H1 (cell line): ENCODE measurements at regions not wholly inside any gene's neighbourhood (a gene's known extent, or its start where the extent isn't known, plus 50 kb on each side); places are given as distances from the start of the nearest gene placed in this dataset.

Source experiments
- CTCF ChIA-PET: fragments of 300-600 bp; sonication (Branson Sonifier 250); formaldehyde crosslinking; loops from one replicate; lab custom pipeline; 2021; ENCODE audit not compliant: partially characterized antibody; lab: Charles Lee
- POLR2A ChIA-PET: fragments of 300-600 bp; sonication (Branson Sonifier 250); formaldehyde crosslinking; loops from one replicate; lab custom pipeline; 2021; ENCODE audit warnings: inconsistent platforms; ENCODE audit not compliant: partially characterized antibody; lab: Charles Lee
- DNase-seq, 2 experiments: peaks; one replicate each; pipeline versions ENCODE4 v3.0.0 to v3.0.0-alpha.2; 2010 to 2022; ENCODE audit warnings: low spot score in 2 of 2, low read depth in 1 of 2, mixed read lengths in 1 of 2
- FAIRE-seq: peaks from 2 replicates; lab custom pipeline; 2011; peaks lifted over from hg19 to GRCh38; lab: Jason Lieb, UNC
- H2AFZ ChIP-seq: 2 replicates; pipeline ENCODE4 v1.8.1; 2012; ENCODE audit warnings: low read length, inconsistent platforms
- H2AK5ac ChIP-seq: 2 replicates; pipeline ENCODE4 v1.6.1; 2013; ENCODE audit warnings: low read depth, low read length
- H2BK120ac ChIP-seq: replicated peaks from 2 replicates; pipeline ENCODE3; 2013; ENCODE audit warnings: low read depth, low read length, inconsistent platforms
- H2BK12ac ChIP-seq: 2 replicates; pipeline ENCODE4 v1.6.1; 2013; ENCODE audit warnings: low read depth, low read length
- H2BK15ac ChIP-seq: 2 replicates; pipeline ENCODE4 v1.6.1; 2013; ENCODE audit warnings: low read length
- H2BK20ac ChIP-seq: 2 replicates; pipeline ENCODE4 v1.6.1; 2013; ENCODE audit warnings: low read length
- H2BK5ac ChIP-seq: 2 replicates; pipeline ENCODE4 v1.6.1; 2013; ENCODE audit warnings: low read depth, low read length
- H3K14ac ChIP-seq: 2 replicates; pipeline ENCODE4 v1.6.1; 2013; ENCODE audit warnings: inconsistent platforms; ENCODE audit not compliant: insufficient read length
- H3K18ac ChIP-seq: 2 replicates; pipeline ENCODE4 v1.6.1; 2013; ENCODE audit warnings: low read length; ENCODE audit errors: extremely low read depth
- H3K23ac ChIP-seq: 2 replicates; pipeline ENCODE4 v1.6.1; 2013; ENCODE audit warnings: inconsistent platforms; ENCODE audit not compliant: insufficient read length
- H3K23me2 ChIP-seq: 2 replicates; pipeline ENCODE4 v1.6.1; 2013; ENCODE audit warnings: low read depth, low read length
- H3K27ac ChIP-seq: 2 replicates; pipeline ENCODE4 v1.6.1; 2011; ENCODE audit warnings: low read depth, low read length, inconsistent platforms
- H3K27me3 ChIP-seq, 4 experiments: replicated peaks in 1 of 4; 1 replicate in 1 of 4; 2 replicates in 3 of 4; pipeline versions ENCODE4 v1.6.1 to v1.8.1; 2011 to 2013; ENCODE audit warnings: low read length in 3 of 4, mild to moderate bottlenecking in 3 of 4, inconsistent platforms in 2 of 4, mixed read lengths in 2 of 4, moderate library complexity in 1 of 4; ENCODE audit not compliant: control insufficient read depth in 3 of 4, insufficient read depth in 3 of 4; ENCODE audit errors: extremely low read depth in 1 of 4
- H3K36me3 ChIP-seq, 4 experiments: 2 replicates each; pipeline versions ENCODE4 v1.6.1 to v1.8.1; 2011 to 2013; ENCODE audit warnings: mild to moderate bottlenecking in 4 of 4, low read length in 3 of 4, moderate library complexity in 2 of 4, control low read depth in 1 of 4, inconsistent platforms in 1 of 4; ENCODE audit not compliant: insufficient read depth in 4 of 4, control insufficient read depth in 2 of 4
- H3K4ac ChIP-seq: replicated peaks from 2 replicates; pipeline ENCODE3; 2013; ENCODE audit warnings: low read length, low read depth, mixed read lengths, inconsistent platforms; ENCODE audit not compliant: insufficient read length
- H3K4me1 ChIP-seq, 4 experiments: replicated peaks in 1 of 4; 1 replicate in 1 of 4; 2 replicates in 3 of 4; pipeline versions ENCODE4 v1.6.1 to v1.8.1; 2011 to 2013; ENCODE audit warnings: low read length in 3 of 4, inconsistent platforms in 2 of 4, mixed read lengths in 1 of 4; ENCODE audit not compliant: insufficient read depth in 4 of 4, control insufficient read depth in 3 of 4
- H3K4me2 ChIP-seq, 2 experiments: 2 replicates each; pipeline versions ENCODE4 v1.6.1 to v1.8.1; 2011 to 2013; ENCODE audit warnings: low read depth in 2 of 2, low read length in 2 of 2, control low read depth in 1 of 2, inconsistent platforms in 1 of 2, mild to moderate bottlenecking in 1 of 2; ENCODE audit not compliant: insufficient read depth in 1 of 2
- H3K4me3 ChIP-seq, 4 experiments: fragments of 200-600, 300-600 bp in 1 of 4; sonication (generic), shearing (Covaris generic), sonication (Bioruptor Twin) in 1 of 4; 2 replicates each; pipeline versions ENCODE4 v1.5.1 to v1.8.1; 2011 to 2016; ENCODE audit warnings: low read length in 4 of 4, low read depth in 3 of 4, control low read depth in 2 of 4, inconsistent platforms in 2 of 4, mild to moderate bottlenecking in 2 of 4, mixed read lengths in 1 of 4, moderate library complexity in 1 of 4; ENCODE audit not compliant: insufficient read depth in 2 of 4; ENCODE audit errors: extremely low read depth in 1 of 4
- H3K56ac ChIP-seq: replicated peaks from 2 replicates; pipeline ENCODE3; 2013; ENCODE audit warnings: low read depth, mild to moderate bottlenecking, mixed read lengths, low read length, inconsistent platforms; ENCODE audit not compliant: insufficient read length
- H3K79me1 ChIP-seq: 2 replicates; pipeline ENCODE4 v1.6.1; 2013; ENCODE audit warnings: low read depth, low read length, control low read depth
- H3K79me2 ChIP-seq, 2 experiments: 2 replicates each; pipeline versions ENCODE4 v1.6.1 to v1.8.1; 2012 to 2013; ENCODE audit warnings: low read length in 2 of 2, mild to moderate bottlenecking in 2 of 2, inconsistent platforms in 1 of 2; ENCODE audit not compliant: insufficient read depth in 2 of 2, control insufficient read depth in 1 of 2
- H3K9ac ChIP-seq, 4 experiments: replicated peaks in 1 of 4; 1 replicate in 1 of 4; 2 replicates in 3 of 4; pipeline versions ENCODE4 v1.6.1 to v1.8.1; 2011 to 2013; ENCODE audit warnings: low read depth in 3 of 4, low read length in 3 of 4, control low read depth in 2 of 4, mild to moderate bottlenecking in 2 of 4, moderate library complexity in 2 of 4, inconsistent platforms in 1 of 4; ENCODE audit errors: extremely low read depth in 1 of 4
- H3K9me3 ChIP-seq, 2 experiments: 2 replicates each; pipeline versions ENCODE4 v1.6.1 to v1.8.1; 2012 to 2013; ENCODE audit warnings: mild to moderate bottlenecking in 2 of 2, moderate library complexity in 2 of 2, control low read depth in 1 of 2, inconsistent platforms in 1 of 2, low read depth in 1 of 2, low read length in 1 of 2, mixed read lengths in 1 of 2; ENCODE audit not compliant: insufficient read depth in 2 of 2
- H4K20me1 ChIP-seq, 2 experiments: replicated peaks in 1 of 2; 2 replicates each; pipeline versions ENCODE3 to v1.8.1; 2011 to 2013; ENCODE audit warnings: inconsistent platforms in 2 of 2, low read length in 2 of 2, mild to moderate bottlenecking in 1 of 2; ENCODE audit not compliant: insufficient read depth in 2 of 2, control insufficient read depth in 1 of 2
- H4K5ac ChIP-seq: 2 replicates; pipeline ENCODE4 v1.6.1; 2013; ENCODE audit warnings: low read length, low read depth, mixed read lengths, inconsistent platforms; ENCODE audit not compliant: insufficient read length
- H4K8ac ChIP-seq: 2 replicates; pipeline ENCODE4 v1.8.0; 2013; ENCODE audit warnings: mild to moderate bottlenecking, moderate library complexity, low read length, inconsistent platforms; ENCODE audit not compliant: insufficient read depth; ENCODE audit errors: extremely low read depth
- H4K91ac ChIP-seq: replicated peaks from 2 replicates; pipeline ENCODE3; 2013; ENCODE audit warnings: low read length, mixed read lengths, inconsistent platforms; ENCODE audit not compliant: insufficient read length
- CREB1 ChIP-seq: IDR thresholded peaks from 2 replicates; pipeline ENCODE4 v1.6.1; 2012; ENCODE audit warnings: inconsistent platforms
- EZH2 ChIP-seq: fragments of 200-600 bp; sonication (generic); IDR thresholded peaks from 2 replicates; pipeline ENCODE4 v1.7.1; 2012; ENCODE audit warnings: low read depth, mild to moderate bottlenecking, moderate library complexity, low read length, inconsistent platforms; ENCODE audit not compliant: severe bottlenecking
- HDAC6 ChIP-seq: IDR thresholded peaks from one replicate; pipeline ENCODE4 v1.7.1; 2012; ENCODE audit warnings: low read depth, mild to moderate bottlenecking, inconsistent platforms, low read length, moderate library complexity
- JUND ChIP-seq: IDR thresholded peaks from 2 replicates; pipeline ENCODE4 v1.6.1; 2011; ENCODE audit warnings: mild to moderate bottlenecking, improper control_type of control experiment, low read length
- KDM1A ChIP-seq: fragments of 200-600, 300-600 bp; sonication (generic); IDR thresholded peaks from 2 replicates; pipeline ENCODE4 v1.7.1; 2016; ENCODE audit warnings: mild to moderate bottlenecking, low read length, borderline replicate concordance
- KDM4A ChIP-seq: IDR thresholded peaks from one replicate; pipeline ENCODE4 v1.7.1; 2012; ENCODE audit warnings: low read depth, mild to moderate bottlenecking, moderate library complexity, low read length, inconsistent platforms; ENCODE audit not compliant: severe bottlenecking
- SIX5 ChIP-seq: IDR thresholded peaks from 2 replicates; pipeline ENCODE4 v1.6.1; 2011; ENCODE audit warnings: mild to moderate bottlenecking, low read depth, low read length
- WGBS, 2 experiments: shearing (Covaris generic) in 1 of 2; methylation state at CpG; one replicate each; pipeline versions ENCODE4 v1.1.6 to v1.1.7; 2013 to 2015; ENCODE audit warnings: low lambda C conversion rate in 2 of 2, mixed read lengths in 2 of 2, inconsistent platforms in 1 of 2, low coverage in 1 of 2, missing lambda C conversion rate in 1 of 2; ENCODE audit not compliant: insufficient replicate concordance in 2 of 2, insufficient coverage in 1 of 2, insufficient read length in 1 of 2; ENCODE audit errors: extremely low coverage in 1 of 2, missing lambda C conversion rate in 1 of 2; 5-methylcytosine and 5-hydroxymethylcytosine counted together
- TF ChIP-seq, protein P1 (sequence below): IDR thresholded peaks from 2 replicates; pipeline ENCODE4 v1.6.1; 2011; ENCODE audit warnings: low read depth, mild to moderate bottlenecking, low read length; ENCODE audit not compliant: insufficient read depth
- TF ChIP-seq, protein P2 (sequence below): IDR thresholded peaks from 2 replicates; pipeline ENCODE4 v1.6.1; 2012; ENCODE audit warnings: low read length, inconsistent platforms
- TF ChIP-seq, protein P3 (sequence below): IDR thresholded peaks from 2 replicates; pipeline ENCODE4 v1.6.1; 2012; ENCODE audit warnings: inconsistent platforms

DNA sequence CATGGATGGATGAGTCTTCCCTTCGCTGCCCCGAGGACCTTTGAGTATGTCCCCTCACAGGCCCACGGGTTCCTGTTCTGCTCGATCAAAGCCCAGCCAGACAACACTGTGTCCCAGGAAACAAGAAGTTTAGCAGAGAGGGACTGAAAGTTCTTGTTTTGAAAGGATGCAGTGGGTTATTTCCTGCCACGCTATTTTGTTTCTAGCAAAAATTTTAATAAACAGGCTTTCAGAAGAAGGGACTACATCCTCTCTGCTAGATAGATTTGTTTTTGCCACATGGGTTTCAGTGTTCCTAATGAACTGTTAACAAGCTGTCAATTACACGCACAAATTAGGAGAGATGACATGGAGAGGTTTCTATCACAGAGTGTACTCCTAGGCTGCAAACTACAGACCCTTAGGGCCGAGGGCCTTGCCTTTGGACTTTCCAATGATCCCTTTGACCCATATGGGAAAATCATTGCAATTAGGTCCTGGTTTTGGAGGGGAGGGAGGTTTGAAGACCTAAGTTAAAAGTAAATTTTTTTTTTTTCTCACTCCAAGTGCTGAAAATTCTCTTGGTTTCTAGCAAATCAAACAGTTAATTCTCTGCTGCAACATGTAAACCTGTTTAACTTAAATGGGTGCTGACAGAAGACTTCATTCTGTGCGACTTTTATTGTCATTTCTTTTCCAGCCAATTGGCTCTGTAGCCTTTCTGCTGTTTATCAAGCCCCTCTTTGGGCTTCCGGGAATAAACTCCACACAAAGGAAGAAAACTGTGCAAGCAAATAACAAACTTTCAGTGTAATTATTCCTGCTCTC lies 81.4 kb downstream of the RCN1 start:
- Histone ChIP-seq H4K20me1 (no peaks in the 10 kb centered on the region), H3K4me2 (no peak overlapping the region), H3K79me1 (no peaks in the 10 kb centered on the region), H2AFZ (0 out of 2 replicates have a peak overlapping the region, but pooled peaks have one; percentile 31), H2BK20ac (no peak overlapping the region), H3K36me3 (no peaks in the 10 kb centered on the region), H4K8ac (no peak overlapping the region), H2BK5ac (no peak overlapping the region), H3K27ac (no peak overlapping the region), H3K23ac (no peak overlapping the region), H3K4me1 (no peaks in the 10 kb centered on the region), H3K4me3 (no peak overlapping the region), H3K18ac (no peak overlapping the region), H3K23me2 (no peaks in the 10 kb centered on the region), H2BK12ac (no peak overlapping the region), H3K9ac (no peak overlapping the region), H4K91ac (no peak overlapping the region), H3K56ac (no peak overlapping the region), H2AK5ac (no peak overlapping the region), H3K27me3 (no peaks in the 10 kb centered on the region), H4K5ac (no peak overlapping the region), H2BK120ac (no peak overlapping the region), H3K14ac (no peak overlapping the region), H3K4ac (no peak overlapping the region), H3K9me3 (no peaks in the 10 kb centered on the region), H2BK15ac (no peak overlapping the region), H3K79me2 (no peaks in the 10 kb centered on the region)
- FAIRE-seq (no peak), DNase-seq (no peak)
- WGBS, 2 experiments = 91% methylated on average over 7 of the region's 9 CpGs; no CpG with 5 or more reads in 1 of the 2 experiments
- ChIA-PET CTCF (interaction anchor here (0.6 to 7.6 kb wide), 13 partner anchors 9 to 1065 kb away, joined by 3 to 74 read pairs (median 3); no protein-coding TSS in a partner anchor), POLR2A (no interaction called here)
- TF ChIP-seq KDM1A (no peak), EZH2 (no peak), SIX5 (no peak), CREB1 (no peak), HDAC6 (no peak), KDM4A (no peak), JUND (no peak)
- TF ChIP-seq, protein P1, sequence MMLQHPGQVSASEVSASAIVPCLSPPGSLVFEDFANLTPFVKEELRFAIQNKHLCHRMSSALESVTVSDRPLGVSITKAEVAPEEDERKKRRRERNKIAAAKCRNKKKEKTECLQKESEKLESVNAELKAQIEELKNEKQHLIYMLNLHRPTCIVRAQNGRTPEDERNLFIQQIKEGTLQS = no peak
- TF ChIP-seq, protein P2, sequence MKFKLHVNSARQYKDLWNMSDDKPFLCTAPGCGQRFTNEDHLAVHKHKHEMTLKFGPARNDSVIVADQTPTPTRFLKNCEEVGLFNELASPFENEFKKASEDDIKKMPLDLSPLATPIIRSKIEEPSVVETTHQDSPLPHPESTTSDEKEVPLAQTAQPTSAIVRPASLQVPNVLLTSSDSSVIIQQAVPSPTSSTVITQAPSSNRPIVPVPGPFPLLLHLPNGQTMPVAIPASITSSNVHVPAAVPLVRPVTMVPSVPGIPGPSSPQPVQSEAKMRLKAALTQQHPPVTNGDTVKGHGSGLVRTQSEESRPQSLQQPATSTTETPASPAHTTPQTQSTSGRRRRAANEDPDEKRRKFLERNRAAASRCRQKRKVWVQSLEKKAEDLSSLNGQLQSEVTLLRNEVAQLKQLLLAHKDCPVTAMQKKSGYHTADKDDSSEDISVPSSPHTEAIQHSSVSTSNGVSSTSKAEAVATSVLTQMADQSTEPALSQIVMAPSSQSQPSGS = no peak
- TF ChIP-seq, protein P3, sequence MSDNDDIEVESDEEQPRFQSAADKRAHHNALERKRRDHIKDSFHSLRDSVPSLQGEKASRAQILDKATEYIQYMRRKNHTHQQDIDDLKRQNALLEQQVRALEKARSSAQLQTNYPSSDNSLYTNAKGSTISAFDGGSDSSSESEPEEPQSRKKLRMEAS = no peak
